IMR-90 (cell line): ENCODE measurements at regions not wholly inside any gene's neighbourhood (a gene's known extent, or its start where the extent isn't known, plus 50 kb on each side); places are given as distances from the start of the nearest gene placed in this dataset.

Source experiments
- ATAC-seq: fragments of 200-7000 bp; cut with Tn5 transposase; 2 replicates; pipeline ENCODE4 v1.9.1; 2020; ENCODE audit warnings: low read depth, mild to moderate bottlenecking, moderate library complexity
- BruUV-seq: library from RNA; stranded (reverse); fragments of 400-500 nt; replicated peaks from 2 replicates; lab custom pipeline; 2021; lab: Mats Ljungman, UMichigan
- CTCF ChIA-PET: fragments of 300-600 bp; formaldehyde crosslinking; extraction: SDS; loops from one replicate; lab custom pipeline; 2021; ENCODE audit warnings: antibody characterized with exemption; lab: Yijun Ruan, JAX
- POLR2A ChIA-PET: fragments of 300-600 bp; sonication (Branson Sonifier 250); formaldehyde crosslinking; loops from one replicate; lab custom pipeline; 2022; ENCODE audit warnings: antibody characterized with exemption; ENCODE audit not compliant: unreplicated experiment; lab: Charles Lee
- DNase-seq: peaks from one replicate; pipeline ENCODE4 v3.0.0; 2013
- H2AFZ ChIP-seq: replicated peaks from 2 replicates; pipeline ENCODE3; 2013; ENCODE audit warnings: low read length, mild to moderate bottlenecking; ENCODE audit not compliant: poor library complexity
- H2AK5ac ChIP-seq: 2 replicates; pipeline ENCODE4 v1.6.1; 2013; ENCODE audit warnings: low read depth, low read length, inconsistent platforms
- H2AK9ac ChIP-seq: replicated peaks from 2 replicates; pipeline ENCODE3; 2013; ENCODE audit warnings: mild to moderate bottlenecking, low read depth, low read length, moderate library complexity; ENCODE audit not compliant: poor library complexity
- H2BK120ac ChIP-seq: 2 replicates; pipeline ENCODE4 v1.6.1; 2013; ENCODE audit warnings: low read depth, low read length, inconsistent platforms
- H2BK15ac ChIP-seq: 3 replicates; pipeline ENCODE4 v1.6.1; 2013; ENCODE audit warnings: low read depth, low read length, inconsistent platforms
- H2BK20ac ChIP-seq: 2 replicates; pipeline ENCODE4 v1.6.1; 2013; ENCODE audit warnings: low read depth, mild to moderate bottlenecking, inconsistent platforms, low read length, moderate library complexity
- H2BK5ac ChIP-seq: 2 replicates; pipeline ENCODE4 v1.6.1; 2013; ENCODE audit warnings: mild to moderate bottlenecking, low read depth, low read length, inconsistent platforms; ENCODE audit not compliant: poor library complexity, severe bottlenecking
- H3K14ac ChIP-seq: replicated peaks from 2 replicates; pipeline ENCODE4 v1.6.1; 2013; ENCODE audit warnings: low read depth, low read length, inconsistent platforms
- H3K18ac ChIP-seq: 2 replicates; pipeline ENCODE4 v1.6.1; 2013; ENCODE audit warnings: low read depth, low read length, control low read depth
- H3K23ac ChIP-seq: 2 replicates; pipeline ENCODE4 v1.6.1; 2013; ENCODE audit warnings: low read depth, low read length, inconsistent platforms
- H3K27ac ChIP-seq: 2 replicates; pipeline ENCODE4 v1.5.1; 2013; ENCODE audit warnings: mild to moderate bottlenecking, control low read depth, low read length; ENCODE audit not compliant: insufficient read depth
- H3K27me3 ChIP-seq: 2 replicates; pipeline ENCODE4 v1.6.1; 2013; ENCODE audit warnings: low read length; ENCODE audit not compliant: control insufficient read depth, insufficient read depth
- H3K36me3 ChIP-seq: 2 replicates; pipeline ENCODE4 v1.6.1; 2013; ENCODE audit warnings: low read length, mixed read lengths; ENCODE audit not compliant: control insufficient read depth, insufficient read depth
- H3K4ac ChIP-seq: 2 replicates; pipeline ENCODE4 v1.6.1; 2013; ENCODE audit warnings: low read depth, low read length, inconsistent platforms
- H3K4me1 ChIP-seq: 2 replicates; pipeline ENCODE4 v1.6.1; 2013; ENCODE audit warnings: low read length, mixed read lengths; ENCODE audit not compliant: control insufficient read depth, insufficient read depth
- H3K4me2 ChIP-seq: 2 replicates; pipeline ENCODE4 v1.6.1; 2013; ENCODE audit warnings: low read depth, mild to moderate bottlenecking, control low read depth, low read length, moderate library complexity
- H3K4me3 ChIP-seq: 2 replicates; pipeline ENCODE4 v1.5.1; 2013; ENCODE audit warnings: low read depth, mild to moderate bottlenecking, control low read depth, low read length, moderate library complexity; ENCODE audit not compliant: insufficient read depth
- H3K56ac ChIP-seq: 2 replicates; pipeline ENCODE4 v1.6.1; 2013; ENCODE audit warnings: low read length, inconsistent platforms; ENCODE audit not compliant: insufficient read depth; ENCODE audit errors: extremely low read depth
- H3K79me1 ChIP-seq, 2 experiments: 2 replicates each; pipeline ENCODE4 v1.6.1; 2013; ENCODE audit warnings: low read length in 2 of 2, inconsistent platforms in 1 of 2, low read depth in 1 of 2
- H3K9ac ChIP-seq: 2 replicates; pipeline ENCODE4 v1.6.1; 2013; ENCODE audit warnings: low read depth, low read length, control low read depth
- H3K9me1 ChIP-seq: 2 replicates; pipeline ENCODE4 v1.6.1; 2013; ENCODE audit warnings: low read length, inconsistent platforms; ENCODE audit not compliant: insufficient read depth
- H3K9me3 ChIP-seq: 2 replicates; pipeline ENCODE4 v1.6.1; 2013; ENCODE audit warnings: low read length; ENCODE audit not compliant: control insufficient read depth, insufficient read depth
- H4K20me1 ChIP-seq: 2 replicates; pipeline ENCODE4 v1.6.1; 2013; ENCODE audit warnings: low read length, inconsistent platforms; ENCODE audit not compliant: insufficient read depth
- H4K5ac ChIP-seq: 2 replicates; pipeline ENCODE4 v1.6.1; 2013; ENCODE audit warnings: mild to moderate bottlenecking, low read depth, low read length, control low read depth
- H4K8ac ChIP-seq, 2 experiments: 2 replicates each; pipeline ENCODE4 v1.6.1; 2013; ENCODE audit warnings: low read depth in 2 of 2, low read length in 2 of 2, control low read depth in 1 of 2, inconsistent platforms in 1 of 2
- H4K91ac ChIP-seq: 2 replicates; pipeline ENCODE4 v1.6.1; 2013; ENCODE audit warnings: low read depth, low read length, inconsistent platforms; ENCODE audit not compliant: insufficient read depth
- MXI1 ChIP-seq: IDR thresholded peaks from 2 replicates; pipeline ENCODE4 v1.6.1; 2012; ENCODE audit warnings: low read depth, mild to moderate bottlenecking, low read length, moderate library complexity, borderline replicate concordance
- RAD21 ChIP-seq: IDR thresholded peaks from 2 replicates; pipeline ENCODE4 v1.6.1; 2012; ENCODE audit warnings: low read length, improper control_type of control experiment
- RFX5 ChIP-seq: IDR thresholded peaks from 2 replicates; pipeline ENCODE4 v1.8.0; 2012; ENCODE audit warnings: low read depth, mild to moderate bottlenecking, low read length, moderate library complexity
- WGBS, 2 experiments: methylation state at CpG; one replicate each; pipeline versions ENCODE4 v1.1.5 to v1.1.7; 2013; ENCODE audit warnings: missing lambda C conversion rate in 2 of 2; ENCODE audit not compliant: insufficient read length in 1 of 2; ENCODE audit errors: extremely low coverage in 2 of 2; 5-methylcytosine and 5-hydroxymethylcytosine counted together
- dilution Hi-C: fragments of 300-500 bp; cut with HindIII; formaldehyde crosslinking; loops from one replicate; pipeline ENCODE4 v1.14.3; 2018; ENCODE audit warnings: low sequenced_read_pairs; ENCODE audit not compliant: unreplicated experiment
- in situ Hi-C: fragments of 300-500 bp; cut with MboI; formaldehyde crosslinking; loops from 3 replicates; pipeline ENCODE4 v1.14.3; 2019; ENCODE audit warnings: low sequenced_read_pairs, inconsistent platforms, mixed read lengths
- intact Hi-C: fragments of 100-400 bp; cut with micrococcal nuclease; formaldehyde crosslinking; loops from 2 replicates; pipeline ENCODE4 v1.10.0; 2022

DNA sequence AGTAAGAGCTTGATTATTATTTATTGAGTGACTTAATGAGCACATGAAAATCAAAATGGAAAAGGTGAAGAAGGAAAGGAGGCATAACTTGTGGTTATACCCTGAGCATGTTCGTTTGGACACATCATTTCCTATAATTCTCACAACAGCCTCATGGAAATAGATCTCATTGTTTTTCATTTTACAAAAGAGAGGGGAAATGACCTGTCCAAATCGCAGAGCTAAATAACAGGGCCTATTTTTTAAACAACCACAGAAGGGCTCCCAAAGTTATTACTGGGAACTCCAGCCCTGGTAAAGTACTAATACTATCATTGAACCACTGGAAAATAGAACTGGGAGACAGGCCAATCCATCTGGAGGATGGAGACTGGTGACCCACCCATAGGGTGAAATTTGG, 317.7 kb upstream of the C16orf82 start:
- in situ Hi-C loops (no loop called here), dilution Hi-C loops (no loop called here), intact Hi-C loops (no loop called here)
- Histone ChIP-seq H3K9me1 (no peaks in the 10 kb centered on the region), H3K79me1 (no peaks in the 10 kb centered on the region), H2AK9ac (no peak overlapping the region), H3K4ac (no peak overlapping the region), H3K14ac (no peak overlapping the region), H4K20me1 (no peaks in the 10 kb centered on the region), H3K27ac (no peak overlapping the region), H3K27me3 (no peaks in the 10 kb centered on the region), H4K91ac (no peak overlapping the region), H2BK5ac (no peak overlapping the region), H3K9ac (no peak overlapping the region), H2AK5ac (no peak overlapping the region), H4K5ac (no peak overlapping the region), H3K4me2 (no peak overlapping the region), H3K4me1 (no peaks in the 10 kb centered on the region), H2BK20ac (no peak overlapping the region), H3K56ac (no peak overlapping the region), H3K23ac (no peak overlapping the region), H3K18ac (no peak overlapping the region), H2AFZ (no peak overlapping the region), H4K8ac (no peak overlapping the region), H3K9me3 (peaks cover 3% of the 10 kb centered on the region; the same call in 1 of the 2 replicates), H2BK15ac (no peak overlapping the region), H3K36me3 (no peaks in the 10 kb centered on the region), H2BK120ac (no peak overlapping the region), H3K4me3 (no peak overlapping the region)
- ATAC-seq (no peak), DNase-seq (no peak)
- ChIA-PET CTCF (no interaction called here), POLR2A (no interaction called here)
- TF ChIP-seq RFX5 (no peak), MXI1 (no peak), RAD21 (no peak)
- no CpG with 5 or more reads among the region's 2 CpGs for WGBS, 2 experiments
- no TSS peak for BruUV-seq
